HG02970 (cell line): ENCODE measurements at regions not wholly inside any gene's neighbourhood (a gene's known extent, or its start where the extent isn't known, plus 50 kb on each side); places are given as distances from the start of the nearest gene placed in this dataset.

Experiments used
- ATAC-seq: cut with Tn5 transposase; IDR thresholded peaks from one replicate; pipeline ENCODE4 v1.9.1; 2021; ENCODE audit warnings: mild to moderate bottlenecking, moderate library complexity, moderate number of reproducible peaks; ENCODE audit not compliant: unreplicated experiment, low FRiP score

DNA sequence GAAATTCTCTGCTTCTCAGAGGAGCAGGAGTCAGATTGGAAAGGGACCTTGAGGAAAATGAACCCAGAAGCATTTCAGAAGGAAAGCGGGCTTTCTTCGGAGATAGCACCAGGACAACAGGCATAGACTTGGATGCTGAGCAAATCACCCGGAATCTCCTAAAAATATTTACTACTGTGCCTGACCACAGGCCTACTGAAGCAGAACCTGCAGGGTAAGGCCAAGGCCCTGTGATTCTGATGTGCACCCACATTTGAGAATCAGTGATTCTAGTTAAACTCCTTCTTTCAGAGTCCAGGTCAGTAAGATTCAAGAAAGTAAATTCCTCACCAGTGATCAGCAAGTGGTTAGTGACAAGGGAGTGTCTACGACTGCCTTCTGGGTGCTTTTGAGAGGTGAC lies 307.3 kb upstream of the DUSP10 start:
- no peak for ATAC-seq

DNA sequence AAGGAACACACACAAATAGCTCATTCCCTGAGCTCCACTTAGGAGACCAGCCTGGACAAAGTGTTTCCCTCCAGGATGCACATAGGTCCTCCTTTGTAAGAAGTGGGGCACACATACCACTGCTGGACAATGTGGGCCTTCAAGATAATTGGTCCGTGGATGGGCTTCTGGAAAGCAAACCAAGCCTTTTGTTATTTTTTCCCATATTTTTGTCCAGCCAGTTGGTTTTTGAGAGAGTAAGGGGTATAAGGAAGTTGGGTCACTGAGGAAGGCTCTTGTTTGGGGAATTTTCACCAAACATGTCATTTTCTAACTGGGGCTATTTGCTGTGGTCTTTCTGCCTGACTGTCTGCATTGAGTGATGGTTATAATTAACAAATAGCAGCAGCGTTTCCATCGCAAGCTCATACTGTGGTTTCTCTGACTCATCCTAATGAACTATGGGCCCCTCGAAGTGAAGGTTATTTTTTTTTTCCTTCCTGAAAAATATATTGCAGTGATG lies 306.3 kb upstream of the DUSP10 start:
- no peak for ATAC-seq

DNA sequence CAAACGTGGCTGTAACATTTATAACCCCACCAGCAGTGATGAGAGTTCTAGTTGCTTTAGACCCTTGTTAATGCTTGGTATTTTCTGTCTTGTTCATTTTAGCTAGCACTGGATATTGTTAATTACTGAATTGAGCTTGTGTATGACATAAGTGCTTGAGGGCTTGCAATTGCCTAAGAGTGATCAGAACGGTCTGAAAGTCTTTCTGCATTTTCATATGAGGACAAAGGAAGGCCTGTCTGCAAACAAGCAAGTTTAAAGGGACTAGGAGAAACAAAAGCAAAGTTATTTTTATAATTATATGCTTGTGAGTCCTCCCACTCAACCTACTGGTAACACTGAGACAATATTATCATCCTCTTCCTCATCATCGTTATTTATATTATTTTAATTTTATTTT lies 305.5 kb upstream of the DUSP10 start:
- no peak for ATAC-seq

DNA sequence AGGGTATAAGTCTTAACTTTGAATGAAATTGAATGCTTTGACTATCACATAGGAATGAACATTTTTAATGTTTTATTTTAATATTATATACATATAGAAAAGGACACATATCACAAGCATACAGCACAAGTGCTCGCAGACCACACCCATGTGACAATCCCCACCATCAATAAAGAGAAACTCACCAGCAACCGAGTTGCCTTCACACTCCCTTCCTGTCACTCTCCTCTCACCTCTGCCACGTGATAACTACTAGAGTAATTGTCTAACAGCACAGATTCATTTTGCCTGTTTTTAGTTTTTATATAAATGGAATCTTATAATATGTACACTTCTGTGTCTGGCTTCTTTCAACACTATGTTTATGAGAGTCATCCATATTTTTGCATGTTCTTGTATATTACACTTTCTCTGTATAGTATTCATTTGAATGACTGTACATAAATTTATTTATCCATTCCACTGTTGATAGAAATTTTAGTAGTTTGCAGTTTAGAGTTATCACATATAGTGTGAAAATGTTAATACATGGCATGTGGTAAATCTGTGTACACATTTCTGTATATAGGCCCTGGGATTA lies 304.9 kb upstream of the DUSP10 start:
- no peak for ATAC-seq

DNA sequence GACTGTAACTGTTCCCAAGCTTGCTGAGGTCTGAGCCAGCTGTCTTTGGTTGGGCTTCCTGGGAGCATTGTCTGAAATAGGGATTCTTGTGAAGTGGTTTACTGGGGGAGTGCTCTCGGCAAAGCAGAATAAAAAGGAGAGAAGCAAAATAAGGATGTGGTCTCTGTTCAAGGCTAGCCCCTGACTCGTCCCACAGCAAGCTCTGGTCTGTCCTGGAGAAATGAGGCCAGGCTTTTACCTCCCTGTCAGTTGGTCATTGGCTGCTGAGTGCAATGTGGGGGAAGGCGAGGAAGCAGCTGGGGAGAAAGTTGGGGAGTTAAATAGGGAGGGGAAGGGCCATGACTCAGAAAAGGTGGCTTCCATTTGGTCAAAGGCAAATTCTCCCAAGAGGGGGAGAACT lies 303.9 kb upstream of the DUSP10 start:
- no peak for ATAC-seq

DNA sequence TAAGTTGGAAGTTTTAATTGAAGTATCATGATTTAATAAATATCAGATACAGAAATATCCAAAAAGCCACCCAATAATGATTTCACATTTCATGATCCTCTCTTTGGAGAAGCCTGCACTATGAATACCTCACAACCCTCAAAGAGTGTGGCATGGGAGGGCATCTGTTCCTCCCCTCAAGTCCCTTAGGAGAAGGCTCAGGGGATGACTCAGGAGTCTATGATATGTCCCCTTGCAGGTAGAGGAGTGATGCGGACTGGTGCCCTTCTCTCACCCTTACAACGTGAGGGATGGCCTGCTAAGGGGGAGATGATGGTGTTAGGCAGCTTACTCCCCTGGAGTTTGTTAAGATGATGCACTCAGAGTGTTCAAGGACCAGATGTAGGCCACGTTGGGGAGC lies 303.3 kb upstream of the DUSP10 start:
- ATAC-seq: no peak

DNA sequence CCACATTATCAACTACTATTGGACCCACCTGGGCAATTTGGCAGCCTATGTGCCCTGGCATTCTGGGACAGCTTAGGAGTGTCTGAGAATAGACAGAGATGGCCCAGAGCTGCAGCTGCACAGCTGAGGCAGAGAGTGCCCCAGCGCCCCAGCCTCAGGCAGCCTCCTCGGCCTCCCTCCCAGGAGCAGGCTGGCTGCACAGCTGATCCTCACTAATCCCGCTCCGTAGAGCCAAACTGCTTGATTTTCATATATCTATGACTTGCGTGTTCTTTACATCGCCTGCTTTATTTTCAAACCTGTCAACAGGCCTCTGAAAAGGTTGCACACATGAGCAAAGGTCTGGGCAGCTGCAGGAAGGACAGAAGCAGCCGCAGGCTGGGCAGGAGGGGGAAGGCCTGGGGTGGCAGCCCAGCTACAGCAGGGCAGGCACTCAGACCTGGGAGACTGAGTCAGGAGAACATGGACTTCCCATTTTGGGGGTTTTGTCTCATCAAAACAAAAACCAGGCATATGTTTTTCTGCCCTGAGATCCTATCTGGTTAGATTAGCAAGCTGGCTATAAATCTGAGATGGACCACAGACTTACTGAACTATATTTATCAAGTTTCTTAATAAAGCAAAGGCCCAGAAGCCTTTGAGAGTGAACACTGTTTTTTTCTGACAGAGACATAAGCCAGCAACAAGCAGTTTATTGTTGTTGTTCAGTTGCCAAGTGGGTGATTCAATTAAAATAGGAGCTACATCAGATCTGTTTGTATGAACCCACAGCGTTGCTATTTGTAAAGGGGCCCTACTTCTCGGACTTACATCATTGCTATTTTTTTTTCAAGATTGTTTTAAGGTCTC lies 301.8 kb upstream of the DUSP10 start:
- no peak for ATAC-seq

DNA sequence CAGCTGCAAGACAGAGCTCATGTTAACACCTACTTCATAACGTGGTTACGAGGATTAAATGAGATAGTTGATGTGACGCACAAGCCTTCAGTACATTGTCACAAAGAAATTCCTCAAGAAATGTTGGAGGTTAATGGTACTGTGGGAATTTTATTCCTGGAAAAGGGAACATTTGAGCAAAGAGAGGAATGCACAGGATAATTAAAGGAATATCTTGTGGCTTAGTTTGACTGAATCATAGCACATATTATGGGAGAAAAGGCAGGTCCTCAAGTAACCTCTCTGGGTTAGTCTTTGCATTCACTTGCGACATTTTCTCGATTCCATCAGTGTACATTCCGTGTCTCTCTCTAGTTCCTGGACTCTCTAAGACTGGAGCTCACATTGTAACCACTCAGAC lies 300.2 kb upstream of the DUSP10 start:
- no peak for ATAC-seq

DNA sequence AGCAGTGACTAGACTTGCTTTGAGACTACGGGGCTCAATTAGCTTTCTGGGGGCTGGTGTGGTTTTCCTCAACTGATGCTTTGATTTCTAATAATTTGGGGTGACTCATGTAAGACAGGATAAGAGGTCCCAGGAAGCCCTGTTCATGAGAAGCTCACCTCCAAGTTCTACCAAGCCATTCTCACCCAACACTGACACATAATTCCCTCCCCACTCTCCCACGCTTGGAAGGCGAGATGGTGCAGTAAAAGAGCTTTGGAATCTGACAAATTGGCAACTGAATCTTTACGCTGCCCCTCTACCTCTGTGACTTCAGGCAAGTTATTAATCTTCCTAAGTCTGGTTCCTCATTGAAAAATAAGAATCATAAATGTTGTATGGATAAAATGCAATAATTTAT lies 299.1 kb upstream of the DUSP10 start:
- ATAC-seq: no peak

DNA sequence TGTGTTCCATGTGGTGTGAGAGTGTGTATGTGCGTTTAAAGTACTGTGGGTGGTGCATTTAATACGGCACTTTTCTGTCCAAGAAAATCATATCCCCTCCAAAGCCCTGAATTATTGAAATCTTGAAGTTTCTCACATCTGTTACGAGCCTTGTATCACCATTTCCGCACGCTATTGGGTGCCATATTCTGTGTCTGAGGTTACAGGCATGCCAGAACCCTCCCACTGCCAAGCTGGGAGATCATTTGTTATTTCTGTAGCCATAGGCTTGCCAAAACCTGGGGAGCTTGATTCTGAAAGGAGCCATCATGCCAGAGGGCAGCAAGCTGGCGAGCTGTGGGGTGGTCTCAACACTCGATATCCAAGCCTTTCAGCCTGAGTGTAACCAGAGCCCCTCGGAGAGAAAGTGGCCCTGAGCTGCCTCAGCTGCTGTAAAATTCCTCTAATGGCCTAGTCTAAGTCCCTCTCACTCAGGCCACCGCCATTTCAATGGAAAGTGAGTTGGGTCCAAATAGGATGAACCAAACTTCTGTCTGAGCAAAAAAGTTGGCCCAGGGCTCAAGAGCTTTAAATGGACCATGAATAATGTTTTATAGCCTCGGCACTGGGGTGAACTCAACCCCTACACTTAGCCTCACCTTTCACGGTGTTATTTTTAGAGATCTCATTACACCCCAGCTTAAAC lies 298.4 kb upstream of the DUSP10 start:
- ATAC-seq: no peak

DNA sequence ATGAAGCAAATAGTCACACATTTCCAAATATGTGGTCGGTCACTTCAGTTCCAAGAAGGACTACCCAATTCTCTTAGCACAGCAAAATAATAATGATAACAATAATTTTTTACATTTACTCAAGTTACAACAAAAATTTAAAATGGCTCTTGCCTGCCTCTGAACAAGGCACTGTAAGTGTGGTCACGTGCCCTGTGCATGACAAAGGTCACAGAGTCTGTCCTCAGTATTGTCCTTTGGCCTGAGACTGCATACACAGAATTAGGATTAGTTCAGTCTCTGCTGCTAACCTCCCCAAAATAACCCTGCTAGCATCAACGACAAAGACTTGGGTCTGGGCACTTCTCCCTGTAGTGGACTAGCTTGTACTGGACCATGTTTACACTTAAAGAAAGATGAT lies 297.1 kb upstream of the DUSP10 start:
- ATAC-seq: no peak

DNA sequence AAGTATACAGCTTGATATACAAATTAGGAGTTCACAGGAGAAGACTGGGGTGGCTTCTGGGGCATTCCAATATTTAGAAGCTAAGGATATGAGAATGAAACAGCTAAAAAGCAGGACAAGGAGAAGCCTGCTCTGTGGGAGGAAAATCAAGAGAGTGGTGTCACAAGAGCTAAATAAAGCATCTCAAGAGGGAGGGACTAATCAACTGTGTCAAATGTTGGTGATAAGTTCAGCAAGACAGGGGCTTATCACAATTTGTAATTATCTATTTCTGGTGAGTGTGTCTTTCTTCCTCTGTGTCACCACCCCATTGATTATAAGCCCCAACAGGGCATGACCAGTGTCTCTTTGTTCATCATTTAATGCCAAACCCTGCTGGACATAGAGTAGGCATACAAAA lies 295.8 kb upstream of the DUSP10 start:
- ATAC-seq: no peak

DNA sequence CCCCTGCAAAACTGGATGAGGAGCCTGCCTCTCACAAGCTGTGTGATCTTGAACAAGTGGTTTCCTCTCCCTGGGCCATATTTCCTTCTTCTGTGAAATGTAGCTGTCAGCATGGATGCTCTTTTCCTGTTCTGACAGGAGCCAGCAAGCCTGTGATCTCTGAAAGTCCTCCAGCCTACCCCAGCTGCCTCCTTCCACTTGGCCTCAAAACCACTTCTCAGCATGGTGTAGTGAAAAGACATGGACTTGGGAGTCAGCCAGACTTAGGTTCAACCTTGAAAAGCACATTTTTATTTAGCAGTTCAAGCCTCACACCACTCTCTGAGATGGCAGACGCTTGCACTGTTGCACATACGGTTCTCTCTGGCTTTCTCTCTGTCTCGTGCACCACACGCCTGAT lies 292.9 kb upstream of the DUSP10 start:
- ATAC-seq: no peak

DNA sequence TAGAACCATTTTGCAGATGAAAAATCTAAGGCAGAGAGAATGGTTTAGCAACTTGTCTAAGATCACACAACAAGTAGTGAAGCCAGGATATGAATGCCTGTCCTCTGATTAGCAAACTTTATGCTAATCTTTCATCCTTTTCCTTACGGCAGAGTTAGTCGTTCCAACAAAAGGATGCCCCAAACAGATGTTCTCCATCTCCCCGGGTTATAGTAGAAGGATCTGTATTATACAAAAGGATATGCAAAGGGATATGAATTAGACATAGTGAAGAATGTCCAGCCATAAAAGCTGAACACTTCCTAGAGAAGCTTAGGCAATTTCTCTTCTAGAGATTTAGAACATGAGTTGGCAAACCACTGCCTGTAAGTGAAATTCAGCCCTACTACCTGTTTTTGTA lies 291.6 kb upstream of the DUSP10 start:
- no peak for ATAC-seq

DNA sequence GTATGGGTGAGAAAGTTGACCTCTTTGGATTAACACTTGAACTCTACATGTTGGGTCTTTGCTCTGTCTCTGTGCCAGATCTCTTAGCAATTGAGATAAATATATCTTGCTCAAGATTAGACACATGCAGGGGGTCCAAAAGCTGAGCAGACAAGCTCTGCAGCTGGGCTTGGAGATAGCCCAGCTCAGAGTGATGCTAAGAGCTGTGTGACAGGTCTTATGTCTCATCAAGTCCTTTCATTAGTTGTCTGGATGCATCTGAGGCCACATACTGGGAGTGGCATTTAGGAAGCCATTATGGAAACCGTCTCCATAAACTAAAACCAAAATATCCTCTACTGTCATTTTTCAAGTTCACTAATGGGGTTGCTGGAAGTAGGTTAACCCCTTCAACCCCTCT lies 289.4 kb upstream of the DUSP10 start:
- no peak for ATAC-seq

DNA sequence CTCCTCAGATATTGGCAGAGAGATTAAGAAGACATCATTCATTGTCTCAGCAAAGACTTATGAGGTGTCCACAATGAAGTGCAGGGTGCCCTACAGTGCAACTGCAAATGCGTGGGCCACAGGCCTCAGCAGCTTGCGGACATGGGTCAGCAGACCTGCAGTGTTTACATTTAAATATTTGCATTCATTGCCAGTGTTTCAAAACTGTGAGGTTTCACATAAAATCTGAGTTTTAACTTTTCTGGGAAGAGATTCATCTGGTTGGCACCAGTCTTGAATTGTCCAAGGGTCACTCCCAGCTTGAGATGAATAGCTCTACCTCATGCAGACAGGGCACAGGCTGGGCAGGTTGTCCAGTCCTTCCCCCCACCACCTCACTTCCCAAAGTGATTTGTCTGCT lies 286.8 kb upstream of the DUSP10 start:
- no peak for ATAC-seq

DNA sequence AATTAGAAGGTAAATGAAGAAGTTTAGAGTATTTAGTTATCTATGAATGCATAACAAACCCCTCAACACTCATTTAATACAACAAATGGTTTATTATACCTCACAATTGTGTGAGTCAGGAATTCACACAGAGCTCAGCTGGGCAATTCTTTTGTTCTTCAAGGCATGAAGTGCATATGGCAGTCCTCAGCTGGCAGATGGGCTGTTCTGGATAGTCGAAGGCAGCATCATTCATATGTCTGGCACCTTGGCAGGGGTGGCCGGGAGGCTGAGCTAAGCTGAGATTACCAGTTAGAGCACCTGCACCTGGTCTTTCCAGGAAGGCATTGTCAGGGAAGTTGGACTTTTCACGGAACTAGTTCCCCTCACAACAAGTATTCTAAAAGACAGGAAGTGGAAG lies 286.2 kb upstream of the DUSP10 start:
- ATAC-seq: no peak

DNA sequence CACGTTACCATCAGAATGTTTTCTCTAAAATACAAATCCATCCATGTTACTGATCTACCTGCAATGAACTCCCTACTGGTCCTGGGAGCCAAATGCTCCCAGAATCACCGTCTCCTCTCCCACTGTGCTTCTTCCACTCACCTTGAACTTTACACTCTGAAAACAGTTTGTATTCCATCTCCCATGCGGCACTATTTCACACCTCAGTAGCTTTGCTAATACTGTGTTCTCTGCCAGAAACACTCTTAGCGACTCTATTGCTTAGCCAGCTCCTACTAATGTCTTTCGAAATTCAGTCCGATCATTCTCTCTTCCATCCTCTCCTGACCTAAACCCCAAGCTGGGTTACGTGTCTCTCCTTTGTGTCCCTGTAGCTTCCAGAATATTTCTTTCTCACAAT lies 284.4 kb upstream of the DUSP10 start:
- no peak for ATAC-seq

DNA sequence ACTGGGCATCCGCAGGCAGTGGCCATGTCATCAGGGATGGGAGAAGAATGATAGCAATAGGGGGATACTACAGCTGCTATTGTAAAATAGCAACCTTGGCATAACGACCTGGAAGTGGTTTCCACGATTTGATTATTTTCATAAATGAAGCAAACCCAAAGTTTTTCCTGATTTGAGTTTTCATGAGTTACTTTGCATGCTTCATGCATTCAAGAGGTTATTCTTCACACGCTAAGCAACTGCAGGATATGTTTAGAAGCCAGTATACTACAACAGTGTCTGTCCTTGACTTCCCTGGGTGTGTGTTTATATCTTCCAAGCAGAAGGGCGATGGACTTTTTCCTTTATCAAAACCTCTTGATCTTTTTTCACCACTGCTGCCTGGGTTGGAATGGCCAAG lies 281.1 kb upstream of the DUSP10 start:
- ATAC-seq: no peak

DNA sequence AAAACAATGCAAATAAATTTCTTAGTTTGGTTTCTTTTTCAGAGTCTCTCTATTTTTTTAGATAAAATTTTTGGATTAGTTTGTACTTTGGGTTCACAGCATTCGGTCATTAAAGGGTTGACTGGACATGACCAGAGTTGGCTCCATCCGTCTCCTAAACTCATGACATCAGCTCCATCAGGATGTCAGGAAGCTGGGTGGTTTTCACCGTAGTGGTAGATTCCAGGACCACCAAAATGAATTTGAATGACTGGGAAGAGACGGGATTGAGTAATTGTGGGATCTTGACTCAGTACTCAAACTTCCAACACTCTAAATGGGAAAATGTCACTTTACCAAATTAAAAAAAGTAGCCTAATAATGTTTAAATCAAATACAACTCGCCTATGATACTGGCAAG lies 279.2 kb upstream of the DUSP10 start:
- ATAC-seq: no peak

DNA sequence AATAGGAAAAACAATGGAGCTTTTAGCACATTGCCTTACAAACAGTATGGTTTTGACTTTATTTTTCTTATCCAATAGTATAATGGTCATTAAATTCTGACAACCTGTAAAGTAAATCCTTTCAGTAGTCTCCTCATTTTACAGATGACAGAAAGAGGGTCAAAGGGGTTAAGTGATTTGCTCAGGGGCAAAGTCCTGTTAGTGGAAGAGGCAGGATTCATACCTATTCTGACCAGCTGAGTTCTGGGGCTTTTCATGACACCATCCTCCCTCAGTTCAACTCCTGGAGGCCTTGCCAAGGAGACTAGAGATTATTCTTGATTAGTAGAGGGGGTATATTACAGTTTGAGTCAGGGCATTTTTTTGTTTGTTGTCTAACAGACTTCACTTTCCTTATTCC lies 278.7 kb upstream of the DUSP10 start:
- ATAC-seq: no peak

DNA sequence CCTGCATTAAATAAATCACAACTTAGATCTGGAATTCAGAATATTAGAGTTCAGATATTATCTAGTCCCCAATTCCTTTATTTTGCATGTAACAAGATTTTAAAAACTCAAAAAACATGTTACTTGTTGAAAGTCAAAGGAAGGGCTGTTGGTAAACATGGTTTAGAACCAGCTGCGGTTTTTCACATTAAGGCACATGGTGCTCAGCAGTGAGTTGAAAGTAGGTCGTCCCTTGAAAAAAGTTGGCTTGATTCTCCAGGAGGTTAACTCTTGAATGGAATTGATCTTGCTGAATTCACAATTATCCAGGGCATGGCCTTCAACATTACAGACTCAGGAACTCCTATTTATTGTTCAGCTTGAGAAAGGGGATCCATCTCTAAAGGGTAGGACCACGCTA lies 277.1 kb upstream of the DUSP10 start:
- ATAC-seq: no peak
